DND-41 (cell line): ENCODE measurements at regions not wholly inside any gene's neighbourhood (a gene's known extent, or its start where the extent isn't known, plus 50 kb on each side); places are given as distances from the start of the nearest gene placed in this dataset.

Source experiments
- CTCF ChIP-seq: IDR thresholded peaks from 2 replicates; pipeline ENCODE4 v1.5.1; 2012; ENCODE audit warnings: borderline replicate concordance, low read length, moderate library complexity, mild to moderate bottlenecking; ENCODE audit not compliant: poor library complexity, severe bottlenecking; ENCODE audit errors: extremely low read depth
- EZH2 ChIP-seq: IDR thresholded peaks from 3 replicates; pipeline ENCODE4 v1.6.1; 2012; ENCODE audit warnings: borderline replicate concordance, low read depth, mild to moderate bottlenecking, moderate library complexity, low read length, inconsistent platforms; ENCODE audit not compliant: severe bottlenecking

- no peak for TF ChIP-seq CTCF
- TF ChIP-seq EZH2 = no peak
Measured at GRCh38 chr12:13875744-13876143, 105.7 kb downstream of the GRIN2B start.
